ENCODE measurements at regions not wholly inside any gene's neighbourhood (a gene's known extent, or its start where the extent isn't known, plus 50 kb on each side); places are given as distances from the start of the nearest gene placed in this dataset.

DNA sequence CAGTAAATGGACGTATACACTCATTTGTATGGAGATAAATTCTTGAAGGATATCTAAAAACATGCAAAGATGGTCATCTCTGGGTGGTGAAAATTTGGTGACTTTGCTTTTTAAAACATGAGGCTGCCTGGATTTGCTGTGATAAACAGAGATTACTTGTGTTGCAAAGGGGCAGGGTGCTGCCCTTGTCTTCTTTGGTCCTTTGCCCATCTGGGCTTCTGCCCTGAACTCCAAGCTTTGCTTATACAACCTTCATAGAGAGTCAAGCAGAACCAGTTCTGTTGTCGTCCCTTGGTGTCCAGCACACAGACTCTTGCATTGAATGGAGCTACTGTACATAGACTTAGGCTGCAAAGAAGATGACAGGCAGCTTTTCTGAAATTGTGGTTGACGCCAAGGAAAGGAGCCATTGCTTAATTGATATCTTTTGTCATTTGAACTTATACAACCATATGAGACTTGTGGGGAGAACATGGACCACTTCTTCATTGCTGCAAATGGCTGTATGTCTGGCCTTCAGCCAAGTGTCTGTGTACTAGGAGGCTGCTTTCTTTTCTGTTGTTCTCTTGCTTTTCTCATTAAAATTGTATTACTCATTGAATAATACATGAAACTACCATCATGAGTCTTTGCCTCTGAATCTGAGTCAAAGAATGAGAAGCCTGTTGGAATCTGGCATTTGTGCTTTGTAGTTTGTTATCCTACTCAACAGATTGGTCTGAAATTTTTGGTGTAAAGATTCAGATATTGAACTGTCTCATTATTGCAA lies 152.5 kb downstream of the DMRT2 start:
- DNase-seq = no peak

DNA sequence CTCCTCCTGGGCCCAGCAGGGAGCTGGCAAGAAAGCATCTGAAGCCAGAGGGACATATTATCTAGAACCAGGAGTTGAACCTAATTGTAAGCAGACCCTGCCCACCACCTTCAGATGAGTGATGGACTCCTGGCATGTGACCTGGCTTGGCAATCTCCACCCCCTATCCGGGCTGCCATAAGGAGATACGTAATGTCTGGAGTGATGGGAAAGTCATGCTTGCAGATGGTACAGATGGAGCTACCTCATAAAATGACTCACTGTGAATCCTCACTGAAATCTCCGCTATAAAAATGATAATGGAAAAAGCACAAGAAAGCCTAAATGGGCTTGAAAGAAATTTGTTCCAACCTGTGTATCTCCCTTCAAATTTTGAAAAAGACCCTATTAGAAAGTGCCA lies 157.5 kb downstream of the DMRT2 start:
- no peak for DNase-seq

DNA sequence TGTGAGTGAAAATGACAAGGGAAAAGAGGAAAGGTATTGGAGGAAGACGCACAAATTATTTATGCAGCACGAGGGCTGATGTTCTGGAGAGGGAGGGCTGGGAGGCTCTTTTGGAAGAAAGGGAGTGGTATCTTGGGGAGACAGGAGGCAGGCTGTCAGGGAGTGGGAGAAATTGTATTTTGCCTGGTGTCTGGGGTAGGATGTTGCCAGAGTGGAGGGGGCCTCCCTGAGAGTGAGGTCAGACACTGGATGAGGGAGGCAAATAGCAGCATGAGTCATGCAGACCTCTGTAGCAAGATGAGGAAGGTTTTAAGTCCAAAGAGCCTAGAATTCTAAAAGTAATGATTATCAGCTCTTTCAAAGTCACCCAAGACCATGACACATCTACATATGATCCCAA lies 158.0 kb downstream of the DMRT2 start:
- no peak for DNase-seq

DNA sequence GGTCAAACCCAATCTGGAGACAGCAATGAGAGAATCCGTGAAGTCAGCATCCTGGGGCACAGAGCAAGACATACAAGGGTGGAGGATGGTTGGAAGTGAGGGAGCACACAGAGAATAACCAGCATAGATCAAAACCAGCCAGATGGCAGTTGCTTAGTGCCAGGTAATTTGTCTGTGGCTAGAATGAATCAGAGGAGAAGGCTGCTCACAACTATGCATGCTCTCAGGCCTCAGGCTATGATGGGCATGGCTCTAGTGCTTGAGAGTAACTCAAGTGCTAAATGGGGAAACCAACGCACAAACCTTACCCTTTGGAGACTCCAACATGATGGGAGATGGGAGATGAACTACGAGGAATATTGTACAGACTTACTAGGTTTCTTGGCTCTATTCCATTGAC lies 160.8 kb downstream of the DMRT2 start:
- no peak for DNase-seq

DNA sequence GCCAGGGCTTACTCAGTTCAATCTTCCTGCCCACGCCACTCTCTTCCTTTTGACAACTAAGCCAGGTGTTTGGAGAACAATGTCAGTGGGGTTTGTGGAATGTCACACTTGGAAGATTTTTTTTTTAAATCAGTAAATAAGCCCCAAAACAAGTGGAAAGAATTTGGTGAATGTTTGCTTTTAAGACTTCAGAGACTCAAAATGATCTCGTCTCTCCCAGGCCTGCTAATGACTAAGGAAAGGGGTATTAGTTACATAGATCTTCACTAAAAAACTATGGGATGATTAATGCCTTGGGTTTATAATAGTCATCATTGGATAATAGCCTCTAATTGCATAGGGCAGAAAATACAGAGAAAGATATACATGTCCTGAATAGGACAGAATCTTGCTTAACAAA lies 166.4 kb downstream of the DMRT2 start:
- DNase-seq = no peak

DNA sequence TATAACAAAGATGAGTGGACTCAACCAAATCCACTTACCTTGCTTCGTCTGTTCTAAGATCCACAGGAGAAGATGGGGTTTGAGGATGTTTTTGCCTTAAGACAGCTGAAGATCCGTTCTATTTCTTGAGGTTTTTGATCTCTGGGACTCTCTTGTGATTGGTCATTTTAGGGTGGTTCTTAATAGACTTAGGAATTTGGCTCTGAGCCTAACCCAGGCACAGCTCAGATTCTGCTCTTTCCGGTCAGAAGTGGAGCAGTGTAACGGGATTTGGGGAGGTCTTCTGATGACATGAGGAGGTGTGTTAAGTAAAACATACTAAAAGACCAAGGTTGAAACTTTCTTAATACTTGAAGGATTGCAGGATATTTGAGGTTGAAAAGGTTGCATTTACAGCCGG lies 166.9 kb downstream of the DMRT2 start:
- no peak for DNase-seq

DNA sequence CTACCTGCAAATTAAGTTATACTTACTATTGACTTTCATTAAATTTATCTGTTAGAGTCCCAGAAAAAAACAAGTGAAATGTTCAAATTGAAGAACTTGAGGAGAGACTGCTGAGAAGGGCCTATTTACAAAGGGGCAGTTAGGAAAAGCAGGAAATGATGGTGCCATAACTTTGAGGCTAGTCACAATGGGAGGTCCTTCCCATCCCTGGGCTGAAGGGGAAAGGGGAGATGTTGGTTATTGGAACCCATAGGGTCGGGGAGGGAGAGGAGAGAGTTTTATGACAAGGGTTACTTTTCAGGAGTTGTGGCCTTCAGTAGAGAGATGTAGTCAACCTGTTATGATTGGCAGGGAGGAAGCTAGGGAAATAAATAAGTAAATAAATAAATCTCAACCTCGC lies 169.1 kb downstream of the DMRT2 start:
- no peak for DNase-seq

DNA sequence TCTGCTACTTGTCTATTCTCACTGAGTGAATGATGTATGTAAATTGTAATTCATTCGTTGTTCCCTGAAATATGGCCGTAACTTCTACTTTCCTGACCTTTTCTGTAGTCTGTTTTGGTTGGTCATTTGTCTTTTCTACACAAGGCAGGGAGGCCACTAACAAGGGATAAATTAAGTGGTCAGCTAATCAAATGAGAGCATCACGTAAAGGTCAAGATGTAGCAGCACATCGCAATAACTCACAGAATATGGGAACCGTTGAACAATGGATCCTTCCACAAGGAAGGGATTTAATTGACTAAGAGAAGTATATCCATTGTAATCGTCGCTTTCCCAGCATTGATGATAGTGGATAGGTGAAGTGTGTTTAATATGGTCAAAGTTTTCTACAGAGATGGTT lies 171.1 kb downstream of the DMRT2 start:
- no peak for DNase-seq

DNA sequence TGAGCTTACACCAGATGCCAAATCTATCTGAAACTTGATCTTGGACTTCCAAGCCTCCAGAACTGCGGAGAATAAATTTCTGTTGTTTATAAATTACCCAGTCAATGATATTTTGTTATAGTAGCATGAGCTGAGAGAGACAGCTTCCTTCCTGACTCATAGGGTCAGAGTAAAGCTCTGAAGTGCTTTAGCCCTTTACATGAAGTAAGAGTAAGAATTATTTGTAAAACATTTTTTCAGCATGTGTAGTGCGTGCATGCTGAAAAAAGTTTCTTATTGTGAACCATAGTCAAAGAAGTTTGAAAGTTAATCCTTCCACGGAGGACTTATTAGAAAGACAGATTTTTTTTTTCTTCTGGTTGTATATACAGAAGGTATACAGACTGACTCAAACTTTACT lies 172.4 kb downstream of the DMRT2 start:
- no peak for DNase-seq

DNA sequence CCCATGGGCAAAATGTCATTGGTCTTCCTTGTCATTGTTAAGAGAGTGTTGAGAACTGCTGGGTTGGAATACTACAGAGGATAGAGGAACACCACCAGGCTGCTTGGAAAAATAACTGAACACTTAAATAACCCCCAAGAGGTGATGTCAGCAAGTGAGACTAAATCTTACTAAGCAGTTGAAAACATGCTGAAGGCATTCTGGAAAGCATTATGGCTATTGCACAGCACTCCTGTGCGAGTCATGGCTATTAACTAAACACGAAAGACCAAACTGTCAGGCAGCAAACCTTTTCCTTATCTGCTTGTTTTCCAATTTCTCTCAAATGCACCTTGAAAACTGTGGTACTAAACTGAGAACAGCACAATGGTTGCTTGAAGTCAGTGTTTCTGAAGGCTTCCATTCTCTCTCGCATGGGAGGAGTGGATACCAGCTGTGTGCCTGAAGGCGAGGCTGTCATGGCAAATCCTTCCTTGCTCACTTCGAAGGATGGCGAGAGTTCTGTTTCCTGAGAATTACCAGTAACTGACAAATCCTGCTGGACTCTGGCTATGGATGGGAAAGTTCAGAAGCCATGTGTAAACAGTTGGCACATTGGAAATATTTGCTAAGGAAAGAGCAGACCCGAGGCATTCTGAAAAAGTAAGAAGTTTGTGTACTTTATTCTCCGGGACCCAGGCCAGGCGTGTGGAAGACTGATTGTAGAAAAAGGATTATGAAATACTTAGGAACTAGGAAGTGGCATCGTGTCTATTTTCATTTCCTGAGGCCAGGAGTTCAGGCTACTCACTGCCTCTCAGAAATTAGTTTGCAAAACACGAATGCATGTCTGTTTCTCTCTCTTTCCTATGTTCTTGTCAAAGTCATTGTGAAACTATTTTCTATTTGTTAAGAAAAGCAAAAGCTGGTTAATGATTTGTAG lies 182.1 kb downstream of the DMRT2 start:
- peak in 1 of 4 experiments; percentile 2 for DNase-seq

DNA sequence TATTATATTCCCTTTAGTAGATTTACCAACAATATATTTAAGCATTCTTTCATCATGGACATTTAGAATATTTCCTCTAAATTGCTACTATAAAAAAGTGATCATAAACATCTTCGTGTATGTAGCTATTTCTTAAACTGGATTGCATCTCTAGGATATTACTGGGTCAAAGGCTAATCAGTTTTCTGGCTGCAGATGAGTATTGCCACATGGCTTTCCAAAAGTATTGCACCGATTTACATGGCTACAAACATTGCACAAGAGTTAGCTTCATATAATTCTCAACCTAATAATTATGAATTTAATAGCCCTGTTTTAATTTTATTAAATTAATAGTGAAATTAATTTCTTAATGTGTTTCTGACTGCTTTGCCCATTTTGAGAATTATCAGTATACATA lies 183.4 kb downstream of the DMRT2 start:
- DNase-seq = no peak

DNA sequence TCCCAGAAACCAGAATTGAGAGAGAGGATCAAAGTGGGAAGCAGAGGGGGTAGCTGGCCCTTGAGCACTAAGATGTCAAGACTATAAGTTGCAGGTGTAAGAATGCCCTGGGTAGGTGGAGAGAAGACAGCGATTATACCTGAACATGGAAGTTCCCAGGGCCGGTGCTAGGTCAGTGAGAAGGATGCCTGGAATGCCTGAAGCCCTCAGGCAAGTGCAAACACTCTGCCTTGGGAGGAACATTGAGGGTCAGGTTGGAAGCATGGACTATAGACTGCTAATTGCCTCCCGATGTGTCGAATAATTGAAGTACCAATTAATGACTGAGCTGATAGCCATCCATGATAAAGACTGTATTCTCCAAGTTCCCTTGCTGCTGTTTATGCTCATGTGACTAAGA lies 185.5 kb downstream of the DMRT2 start:
- DNase-seq = no peak

DNA sequence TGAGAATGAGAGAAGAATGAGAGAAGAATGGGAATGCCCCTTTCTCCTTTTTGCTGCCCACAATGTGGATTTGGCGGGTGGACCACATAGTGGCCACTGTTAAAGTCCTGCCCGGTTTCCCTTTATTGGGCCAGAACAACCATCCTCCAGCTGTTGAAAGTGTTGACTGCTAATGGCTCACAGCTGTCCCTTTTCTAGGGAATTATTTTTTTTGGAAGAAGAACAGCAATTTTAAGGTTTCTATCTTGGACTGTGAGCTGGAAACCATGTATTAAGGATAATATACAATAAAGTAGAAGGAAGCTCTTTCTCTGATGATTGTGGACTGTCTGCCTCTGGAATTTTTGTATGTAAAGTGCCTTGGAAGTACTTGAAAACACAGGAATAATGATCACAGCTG lies 185.9 kb downstream of the DMRT2 start:
- DNase-seq = no peak

DNA sequence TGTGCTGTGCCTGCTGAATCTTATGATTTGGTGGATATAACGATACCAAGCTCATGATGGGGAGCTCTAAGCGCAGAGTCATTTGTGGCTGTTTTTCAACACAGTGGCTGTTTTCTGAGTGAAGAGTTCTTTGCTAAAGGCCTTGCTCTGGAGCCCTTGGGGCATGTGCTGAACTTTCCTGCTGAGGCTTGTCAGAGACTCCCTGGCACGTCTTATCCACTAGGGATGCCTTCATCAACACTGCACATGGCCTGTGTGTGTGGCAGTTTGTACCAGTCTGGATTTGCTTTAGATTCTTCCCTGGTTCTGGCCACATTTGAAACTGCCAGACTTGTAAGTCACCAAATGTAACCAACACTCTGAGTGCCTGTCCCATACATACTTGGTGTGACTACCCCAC lies 188.2 kb downstream of the DMRT2 start:
- no peak for DNase-seq

DNA sequence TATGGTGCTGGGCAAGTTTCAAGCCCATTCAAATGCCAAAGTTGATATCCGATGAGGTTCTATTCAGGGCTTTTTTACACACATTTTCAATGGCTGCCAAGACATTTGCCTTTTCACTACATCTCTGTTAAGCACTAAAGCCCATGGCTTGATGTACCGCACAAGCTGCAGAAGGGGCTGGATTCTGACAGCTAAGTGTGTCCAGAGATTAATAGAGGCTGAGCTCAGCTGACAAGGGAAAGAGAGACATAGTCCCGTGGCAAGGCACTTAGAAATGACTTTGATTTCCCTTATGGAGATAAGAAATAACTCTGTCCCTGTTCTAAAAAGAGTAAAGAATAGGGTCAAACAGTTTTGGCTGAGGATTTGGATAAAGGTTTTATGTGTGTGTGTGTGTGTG lies 198.6 kb downstream of the DMRT2 start:
- no peak for DNase-seq

DNA sequence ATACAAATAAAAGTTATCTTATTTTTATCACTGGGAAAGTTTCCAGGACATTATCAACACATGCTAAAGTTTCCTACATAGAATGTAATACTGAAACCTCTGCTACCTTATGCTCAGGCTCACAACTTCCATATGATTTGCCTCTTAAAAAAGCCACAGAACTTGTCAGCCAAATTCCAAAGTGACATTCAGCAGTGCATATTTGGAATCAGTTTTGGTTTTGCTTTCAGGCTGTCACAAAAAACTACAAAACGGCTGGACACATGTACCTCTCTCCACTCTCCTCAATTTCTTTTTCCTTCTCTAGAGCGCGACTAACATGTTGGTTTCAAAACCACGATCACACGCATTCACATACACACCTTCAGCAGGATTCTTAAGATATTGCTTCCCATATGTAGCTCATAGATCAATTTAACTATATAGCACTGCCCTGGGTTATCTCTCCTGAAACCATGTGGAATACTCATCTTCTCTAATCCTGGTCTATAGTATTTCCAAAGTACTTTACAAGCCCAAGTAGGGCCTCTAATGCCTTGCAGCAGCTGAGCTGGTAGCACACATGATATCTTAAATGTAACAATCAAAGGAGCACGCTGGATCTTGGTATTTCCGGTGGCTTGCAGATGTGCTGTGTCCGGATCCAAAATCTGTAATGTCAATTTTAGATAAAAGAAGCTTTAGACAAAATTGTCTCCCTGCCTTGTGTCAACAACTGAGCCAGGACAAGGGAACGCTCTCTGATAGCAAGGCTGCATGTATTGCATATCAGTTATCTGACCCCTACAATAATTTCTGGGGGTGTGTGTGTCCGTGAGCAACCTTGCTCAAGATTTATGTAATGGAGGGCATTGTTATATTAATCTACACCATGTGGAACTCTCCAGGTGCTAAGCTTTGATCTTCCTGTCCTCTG lies 203.2 kb downstream of the DMRT2 start:
- DNase-seq = no peak

DNA sequence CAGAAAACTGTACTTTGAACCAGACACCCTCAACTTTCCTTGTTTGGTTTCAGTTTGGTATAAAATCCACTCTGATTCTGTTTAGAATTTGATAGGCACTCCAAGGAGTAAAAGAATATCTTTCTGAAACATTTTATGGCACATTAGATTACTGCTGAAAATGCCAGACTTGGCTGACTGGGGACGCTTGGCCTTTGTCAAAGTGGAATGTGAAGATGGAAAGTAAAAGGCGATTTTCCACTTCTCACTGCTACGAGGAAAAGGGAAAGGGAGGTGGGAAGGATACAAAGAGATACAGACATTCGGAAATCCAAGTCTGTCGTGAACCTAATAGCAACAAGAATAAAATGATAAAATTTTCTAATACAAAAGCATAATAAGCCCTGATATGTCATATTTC lies 203.9 kb downstream of the DMRT2 start:
- no peak for DNase-seq

DNA sequence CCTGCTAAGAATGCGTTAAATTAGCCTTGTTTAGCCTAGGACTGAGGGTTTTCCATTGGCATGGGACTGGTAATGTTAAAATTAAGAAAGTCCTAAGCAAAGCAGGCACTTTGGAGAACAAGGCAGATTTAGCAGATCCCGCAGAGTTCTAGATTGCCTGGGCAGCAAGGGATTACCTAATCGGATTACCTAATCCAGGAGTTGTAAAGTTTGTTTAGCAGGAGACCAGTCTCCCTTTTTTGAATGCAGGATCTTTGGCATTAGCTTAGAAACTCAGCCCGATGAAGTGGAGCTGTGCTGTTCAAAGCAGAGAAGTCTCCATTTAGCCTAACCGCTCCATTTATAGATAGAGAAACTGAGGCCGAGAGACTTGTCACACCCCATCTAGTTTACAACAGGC lies 206.0 kb downstream of the DMRT2 start:
- no peak for DNase-seq

DNA sequence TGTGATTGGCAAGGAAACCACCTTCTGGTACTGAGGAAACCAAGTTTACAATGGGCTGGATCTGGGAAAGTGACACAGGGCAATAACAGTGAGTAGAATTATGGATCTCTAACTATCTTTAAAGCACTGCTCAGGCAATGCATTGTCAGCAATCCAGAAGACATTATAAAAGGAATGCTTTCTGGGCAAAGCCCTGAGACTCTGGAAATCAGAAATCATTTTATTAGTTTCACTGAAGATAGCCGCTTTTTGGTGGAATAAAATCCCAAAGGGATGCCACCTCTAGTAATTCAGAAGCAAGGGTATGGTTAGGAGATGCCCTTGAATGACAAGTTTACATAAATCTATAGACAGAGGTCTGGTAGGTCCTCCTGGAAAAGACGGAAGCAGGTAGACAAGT lies 211.1 kb downstream of the DMRT2 start:
- DNase-seq = no peak

DNA sequence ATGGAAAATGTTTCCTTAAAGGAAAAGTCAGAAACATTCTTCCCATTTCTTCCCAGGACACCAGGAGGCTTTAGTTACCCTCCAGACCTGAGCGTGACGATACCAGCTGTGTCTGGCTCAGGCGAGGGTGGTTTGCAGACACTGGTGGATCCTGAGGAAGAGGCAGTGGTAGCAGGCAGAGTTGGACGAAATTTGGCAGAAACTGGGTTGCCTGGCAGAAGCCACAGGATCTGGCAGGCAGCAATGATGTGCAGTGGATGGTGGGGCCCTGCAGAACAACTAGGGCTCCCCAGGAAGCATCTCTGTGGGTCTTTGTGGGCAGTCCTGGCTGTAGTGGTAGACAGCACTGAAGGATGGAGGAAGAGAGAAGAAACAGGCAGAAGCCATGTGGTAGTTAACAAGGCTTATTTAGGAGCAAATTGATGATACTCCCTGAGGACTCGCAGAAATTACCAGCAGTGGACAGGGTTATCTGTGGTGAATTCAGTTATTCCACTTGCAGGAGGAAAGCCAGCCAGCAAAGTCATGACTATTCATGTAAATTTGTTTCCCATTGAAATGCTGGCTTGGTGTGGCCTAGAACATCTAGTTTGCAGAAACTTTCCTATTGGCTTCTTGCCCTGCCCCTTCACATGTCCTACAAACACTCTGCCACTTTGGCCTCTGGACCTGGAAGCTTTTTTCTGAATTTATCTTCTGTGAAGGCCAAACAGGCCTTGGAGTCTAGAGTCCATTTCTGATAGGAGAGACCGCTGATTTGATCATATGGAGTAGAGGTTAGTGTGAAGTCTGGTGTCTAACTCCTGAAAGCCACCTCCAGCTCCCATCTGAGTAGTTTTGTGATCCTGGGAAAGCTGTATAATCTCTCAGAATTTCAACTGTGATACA lies 212.0 kb downstream of the DMRT2 start:
- DNase-seq = no peak

DNA sequence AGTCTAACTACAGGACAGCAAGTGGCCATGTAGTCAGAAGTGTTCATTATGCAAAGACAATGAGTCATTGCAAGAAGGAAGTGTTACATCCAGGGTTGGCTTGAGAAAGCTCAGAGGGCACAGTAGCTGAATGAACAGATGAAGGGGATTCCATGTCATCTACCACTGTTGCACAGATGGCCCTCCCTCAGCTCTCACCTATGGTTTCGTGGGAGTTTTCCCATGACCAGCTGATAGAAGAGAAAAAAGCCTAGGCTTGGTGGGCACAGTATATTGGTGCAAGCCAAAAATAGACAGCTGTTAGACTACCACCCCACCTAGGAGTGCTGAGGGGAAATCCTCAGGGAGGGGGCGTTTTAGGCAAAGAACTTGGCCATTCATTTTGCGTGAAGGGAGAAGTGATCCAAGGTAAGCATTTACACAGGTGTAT lies 217.0 kb downstream of the DMRT2 start:
- DNase-seq = no peak

DNA sequence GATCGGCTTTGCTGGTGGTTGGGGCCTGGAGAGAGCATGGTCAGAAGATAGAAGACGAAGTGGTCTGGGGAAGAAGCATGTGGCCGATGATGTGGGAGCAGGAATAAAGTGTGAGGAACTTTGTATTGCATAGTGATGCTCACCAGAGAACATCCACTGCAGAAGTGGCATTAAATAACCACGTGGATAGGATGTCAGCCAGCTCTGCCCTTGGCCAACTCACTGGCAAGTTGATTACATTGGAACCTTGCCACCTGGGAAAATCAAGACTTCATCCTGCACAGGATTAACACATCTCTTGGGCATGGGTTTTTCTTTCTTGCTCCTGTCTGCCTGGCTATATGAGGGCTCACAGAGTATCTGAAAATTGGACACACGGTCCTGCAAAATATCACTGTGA lies 217.4 kb downstream of the DMRT2 start:
- no peak for DNase-seq
